ENCODE measurements at regions not wholly inside any gene's neighbourhood (a gene's known extent, or its start where the extent isn't known, plus 50 kb on each side); places are given as distances from the start of the nearest gene placed in this dataset.

- DNase-seq: no peak
These were observed 222.1 kb downstream of the PCDH18 start for GRCh38 chr4:137310166-137310565.

GRCh38 chr4:137309424-137309823, 222.9 kb downstream of the PCDH18 start:
- no peak for DNase-seq

GRCh38 chr4:137307806-137308205, 224.5 kb downstream of the PCDH18 start:
- DNase-seq: no peak

- DNase-seq: no peak
These were observed 231.5 kb downstream of the PCDH18 start for GRCh38 chr4:137300776-137301175.

DNA sequence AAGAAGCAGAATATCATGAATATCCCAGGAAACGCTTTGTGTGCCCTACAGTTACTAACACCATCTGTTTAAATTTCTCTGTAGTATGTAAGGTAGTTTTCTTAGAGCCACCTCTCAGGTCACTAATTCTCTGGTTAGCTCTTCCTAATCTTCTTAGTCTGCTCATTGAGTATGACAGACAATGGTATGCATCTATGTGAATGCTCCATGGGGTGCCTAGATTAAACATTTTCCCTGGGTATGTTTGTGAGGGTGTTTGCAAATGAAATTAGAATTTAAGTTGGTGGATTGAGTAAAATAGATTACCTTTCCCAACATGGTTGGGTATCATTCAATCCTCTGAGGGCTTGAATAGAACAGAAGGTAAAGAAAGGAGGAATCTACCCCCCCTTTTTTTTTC, 233.0 kb downstream of the PCDH18 start:
- DNase-seq: no peak

DNA sequence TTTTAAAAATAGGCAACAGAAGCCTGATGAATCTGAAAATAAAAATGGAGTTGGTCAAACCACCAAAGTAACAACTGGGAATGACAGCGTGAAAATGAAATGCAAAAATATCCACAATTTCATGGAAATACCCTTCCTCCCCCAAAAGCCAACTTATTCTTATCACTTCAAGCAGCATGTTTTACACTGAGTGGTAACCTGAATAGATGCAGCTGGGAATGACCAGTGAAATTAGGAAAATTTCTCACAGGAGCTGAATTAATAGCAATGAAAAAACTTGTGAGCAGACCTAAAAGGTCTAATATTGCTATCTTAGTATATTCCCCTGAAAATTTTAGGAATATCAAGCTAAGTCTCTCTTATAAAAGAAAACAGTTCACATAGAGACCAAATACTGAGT, 239.0 kb downstream of the PCDH18 start:
- DNase-seq: no peak

- no peak for DNase-seq
These were observed 248.6 kb downstream of the PCDH18 start for GRCh38 chr4:137283737-137284136.

- DNase-seq: no peak
These were observed 253.9 kb downstream of the PCDH18 start for GRCh38 chr4:137278431-137278830.

DNA sequence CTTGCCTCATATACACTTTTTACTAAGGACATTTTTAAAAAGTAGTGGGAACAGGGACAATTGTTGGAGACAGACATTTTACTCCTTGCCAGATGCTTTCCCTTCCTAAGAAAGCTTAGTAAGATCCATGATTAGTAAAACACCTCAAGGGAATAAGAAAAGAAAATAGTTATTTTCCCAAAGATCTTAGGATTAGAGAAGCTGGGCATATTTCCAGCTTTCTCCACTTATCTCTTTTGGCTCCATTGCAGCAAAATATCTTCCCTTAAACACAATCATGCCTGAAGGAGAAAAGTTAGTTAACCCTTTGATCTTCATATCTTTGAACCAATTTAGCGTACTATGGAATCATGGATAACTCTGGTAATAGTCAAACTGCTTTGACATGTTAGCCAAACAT, 257.9 kb downstream of the PCDH18 start:
- no peak for DNase-seq

DNA sequence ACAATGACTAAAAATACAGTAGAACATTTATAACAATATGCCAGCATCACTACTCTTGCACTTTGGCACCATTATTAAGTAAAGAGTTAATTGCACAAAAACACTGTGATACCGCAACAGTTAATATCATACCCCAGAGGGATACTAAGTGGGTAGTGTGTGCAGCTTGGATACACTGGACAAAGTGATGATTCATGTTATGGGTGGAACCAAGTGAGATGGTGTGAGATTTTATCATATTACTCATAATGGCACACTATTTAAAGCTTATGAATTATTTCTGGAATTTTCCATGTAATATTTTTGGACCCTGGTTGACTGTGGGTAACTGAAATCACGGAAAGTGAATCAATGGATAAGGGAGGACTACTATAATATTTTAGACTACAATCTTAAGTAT, 265.3 kb downstream of the PCDH18 start:
- no peak for DNase-seq

DNA sequence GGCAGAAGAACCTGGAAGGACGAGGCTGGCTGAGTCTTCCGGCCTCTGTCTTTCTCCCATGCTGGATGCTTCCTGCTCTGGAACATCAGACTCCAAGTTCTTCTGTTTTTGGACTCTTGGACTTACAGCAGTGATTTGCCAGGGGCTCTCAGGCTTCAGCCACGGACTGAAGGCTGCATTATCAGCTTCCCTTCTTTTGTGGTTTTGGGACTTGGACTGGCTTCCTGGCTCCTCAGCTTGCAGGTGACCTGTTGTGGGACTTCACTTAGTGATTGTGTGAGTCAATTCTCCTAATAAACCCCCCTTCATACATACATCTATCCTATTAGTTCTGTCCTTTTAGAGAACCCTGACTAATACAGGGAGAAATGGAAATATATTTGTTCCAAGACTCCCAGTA, 265.8 kb downstream of the PCDH18 start:
- DNase-seq: no peak

- no peak for DNase-seq
These were observed 269.1 kb downstream of the PCDH18 start for GRCh38 chr4:137263206-137263605.

DNA sequence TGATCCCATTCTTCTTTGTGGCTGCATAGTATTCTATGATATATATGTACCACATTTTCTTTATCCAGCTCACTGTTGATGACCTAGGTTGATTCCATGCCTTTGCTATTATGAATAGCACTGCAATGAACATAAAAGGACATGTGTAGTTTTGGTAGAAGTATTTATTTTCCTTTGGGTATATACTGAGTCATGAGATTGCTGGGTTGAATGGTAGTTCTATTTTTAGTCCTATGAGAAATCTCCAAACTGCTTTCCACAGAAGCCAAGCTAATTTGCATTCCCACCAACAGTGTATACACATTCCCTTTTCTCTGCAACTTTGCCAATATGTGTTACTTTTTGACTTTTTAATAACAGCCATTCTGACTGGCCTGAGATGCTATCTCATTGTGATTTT, 278.3 kb downstream of the PCDH18 start:
- DNase-seq: no peak

- no peak for DNase-seq
These were observed 283.2 kb downstream of the PCDH18 start for GRCh38 chr4:137249112-137249511.

DNA sequence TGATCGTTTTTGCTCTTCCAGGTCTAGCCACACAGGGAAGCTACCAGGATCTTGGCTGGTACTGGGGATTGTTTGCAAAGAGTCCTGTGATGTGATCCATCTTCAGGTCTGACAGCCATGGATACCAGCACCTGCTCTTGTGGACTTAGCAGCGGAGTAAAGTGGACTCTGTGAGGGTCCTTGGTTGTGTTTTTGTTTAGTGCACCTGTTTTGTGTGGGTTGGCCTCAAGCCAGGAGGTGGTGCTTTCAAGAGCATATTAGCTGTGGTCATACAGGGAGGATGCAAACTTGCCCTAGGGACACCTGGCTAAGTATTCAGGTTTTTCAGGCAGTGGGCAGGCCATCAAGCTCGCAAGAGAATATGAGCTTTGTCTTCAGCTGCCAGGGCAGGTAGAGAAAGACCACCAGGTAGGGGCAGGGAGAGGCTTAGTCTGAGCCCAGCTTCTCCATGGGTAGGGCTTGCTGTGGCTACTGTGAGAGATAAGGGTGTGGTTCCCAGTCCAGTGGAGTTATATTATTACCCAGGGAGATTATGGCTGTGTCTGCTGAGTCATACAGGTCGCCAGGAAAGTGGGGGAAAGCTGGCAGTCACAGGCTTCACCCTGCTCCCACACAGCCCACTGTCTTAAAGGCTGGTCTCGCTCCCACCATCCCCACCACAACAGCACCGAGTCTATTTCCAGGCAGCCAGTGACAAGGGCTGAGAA, 293.7 kb downstream of the PCDH18 start:
- no peak for DNase-seq

DNA sequence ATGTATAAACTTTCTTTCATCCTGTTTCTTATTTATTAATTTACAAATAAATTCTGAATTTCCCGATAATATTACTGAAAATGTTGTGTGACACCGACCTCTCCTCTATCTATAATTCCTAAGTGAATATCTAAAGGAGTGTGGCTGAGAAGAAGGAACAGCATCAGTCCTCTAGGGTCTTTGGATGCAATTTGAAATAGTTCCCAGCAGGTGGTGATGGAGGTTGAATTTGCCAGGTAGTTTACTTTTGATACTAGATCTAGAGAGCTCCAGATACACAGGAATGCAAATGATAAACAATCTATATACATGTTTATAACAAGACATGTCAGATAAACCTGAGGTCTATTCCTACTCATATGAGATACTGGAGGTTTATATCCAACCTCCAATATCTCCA, 305.4 kb downstream of the PCDH18 start:
- DNase-seq: no peak

DNA sequence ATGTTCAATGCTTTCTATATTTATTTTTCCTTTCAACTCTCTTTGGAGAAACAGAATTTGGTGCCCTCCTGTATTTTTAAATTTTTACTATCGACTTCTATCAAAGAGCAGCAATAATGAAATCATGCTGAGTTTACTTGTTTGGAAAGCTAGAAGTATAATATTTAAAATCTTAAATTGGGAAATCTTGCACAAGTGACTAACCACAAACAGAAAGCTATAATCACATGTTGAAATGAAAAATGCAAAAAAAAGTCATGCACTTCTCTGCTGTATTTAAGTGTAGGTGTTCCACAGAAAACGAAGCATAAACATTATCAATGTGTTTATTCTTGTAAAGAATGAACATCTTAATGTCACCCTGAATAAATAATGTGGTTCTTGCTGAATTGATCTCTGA, 306.1 kb downstream of the PCDH18 start:
- DNase-seq: no peak

- DNase-seq: no peak
These were observed 318.7 kb downstream of the PCDH18 start for GRCh38 chr4:137213372-137214173.

- DNase-seq: no peak
These were observed 319.7 kb downstream of the PCDH18 start for GRCh38 chr4:137212601-137213000.

DNA sequence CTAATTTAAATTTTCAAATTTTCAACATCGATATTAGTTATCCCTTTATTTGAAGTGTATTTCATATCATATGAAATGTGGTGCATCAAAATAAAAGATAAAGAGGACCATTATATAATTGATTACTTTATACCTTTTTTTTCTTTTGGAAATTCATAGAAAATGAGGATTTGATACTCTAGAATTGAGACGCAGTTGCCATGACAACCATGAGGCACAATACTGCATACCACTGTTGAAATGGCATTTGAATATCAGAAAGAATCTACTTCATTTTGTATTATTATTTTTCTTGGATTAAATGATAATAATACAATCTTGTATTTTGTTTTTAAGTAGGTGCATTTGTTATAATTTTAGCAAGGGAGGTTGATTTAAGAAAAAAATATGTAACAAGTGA, 323.1 kb downstream of the PCDH18 start:
- no peak for DNase-seq

DNA sequence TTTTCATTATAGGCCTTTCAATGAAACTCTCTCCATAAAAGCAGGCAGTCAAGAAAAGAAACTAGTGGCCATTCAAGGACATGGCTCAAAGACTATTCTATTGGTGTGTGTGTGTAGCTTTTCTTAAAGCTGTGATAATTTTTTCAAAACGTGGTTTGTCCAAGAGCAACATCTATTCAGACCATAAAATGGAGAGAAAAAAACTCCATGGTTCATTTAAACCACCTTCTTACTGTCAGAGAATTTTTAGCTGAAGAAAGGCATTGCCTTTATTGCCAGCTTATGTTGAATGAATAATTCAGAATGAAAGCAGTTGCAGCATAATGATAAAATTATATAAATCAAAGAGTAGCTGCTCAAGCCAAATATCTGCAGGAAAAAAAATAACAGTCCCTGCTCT, 325.5 kb downstream of the PCDH18 start:
- DNase-seq: no peak

- DNase-seq: no peak
These were observed 328.7 kb downstream of the PCDH18 start for GRCh38 chr4:137203601-137204000.

DNA sequence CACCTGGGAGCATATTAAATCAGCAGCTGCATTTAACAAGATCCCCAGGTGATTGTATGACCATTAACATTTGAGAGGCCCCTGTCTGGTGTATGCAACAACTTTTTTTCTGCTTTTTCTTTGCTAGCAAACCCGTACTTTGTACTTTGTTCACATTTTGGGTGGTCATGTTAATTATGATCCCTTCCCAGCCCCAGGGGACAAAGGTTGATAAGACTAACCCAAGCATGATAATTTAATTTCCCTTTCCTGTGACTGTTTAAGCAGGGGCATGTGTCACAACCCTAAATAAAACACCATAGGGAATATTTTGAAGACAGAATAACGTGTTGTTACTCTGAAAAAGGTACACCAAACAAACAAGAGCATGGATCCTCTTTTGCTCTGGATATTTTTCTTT, 332.0 kb downstream of the PCDH18 start:
- no peak for DNase-seq

GRCh38 chr4:137198791-137199190, 333.5 kb downstream of the PCDH18 start:
- no peak for DNase-seq

DNA sequence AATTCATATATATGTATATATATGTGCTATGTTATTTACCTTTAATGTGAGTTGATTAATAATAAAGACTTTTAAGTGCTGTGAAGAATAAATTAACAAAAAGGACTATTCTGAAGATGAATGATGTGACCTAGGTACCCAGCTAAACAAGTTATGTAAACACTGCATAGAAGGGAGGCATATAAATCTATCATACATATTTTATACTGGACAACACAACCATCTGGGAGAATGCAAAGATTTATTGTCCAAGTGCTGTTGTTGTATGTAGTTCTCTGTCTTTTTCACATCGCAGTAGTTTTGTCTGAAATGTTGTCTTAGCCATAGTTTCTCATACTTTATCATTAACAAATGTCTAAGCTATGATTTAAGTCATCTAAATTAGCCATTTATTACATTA, 337.6 kb downstream of the PCDH18 start:
- DNase-seq: no peak
